GM23248 (cell line): ENCODE measurements at regions not wholly inside any gene's neighbourhood (a gene's known extent, or its start where the extent isn't known, plus 50 kb on each side); places are given as distances from the start of the nearest gene placed in this dataset.

ENCODE experiments used
- EZH2 ChIP-seq: fragments of 200-600 bp; sonication (generic); IDR thresholded peaks from 2 replicates; pipeline ENCODE4 v1.6.1; 2018; ENCODE audit warnings: antibody characterized with exemption, mild to moderate bottlenecking; ENCODE audit not compliant: insufficient read depth, poor library complexity, severe bottlenecking
- EZH2phosphoT487 ChIP-seq: fragments of 200-600 bp; sonication (generic); IDR thresholded peaks from 2 replicates; pipeline ENCODE4 v1.6.1; 2018; ENCODE audit warnings: antibody characterized with exemption, moderate library complexity, mild to moderate bottlenecking, low read depth; ENCODE audit not compliant: insufficient read depth

- TF ChIP-seq EZH2 (no peak), EZH2phosphoT487 (no peak)
These were observed 144.9 kb downstream of the FGF1 start for GRCh38 chr5:142540922-142541422.
